ENCODE measurements at regions not wholly inside any gene's neighbourhood (a gene's known extent, or its start where the extent isn't known, plus 50 kb on each side); places are given as distances from the start of the nearest gene placed in this dataset.
"Not testable (repeated sequence)": the region's sequence is repeated elsewhere in the genome, so short reads cannot be mapped to it uniquely, and the experiment has no call there.

DNA sequence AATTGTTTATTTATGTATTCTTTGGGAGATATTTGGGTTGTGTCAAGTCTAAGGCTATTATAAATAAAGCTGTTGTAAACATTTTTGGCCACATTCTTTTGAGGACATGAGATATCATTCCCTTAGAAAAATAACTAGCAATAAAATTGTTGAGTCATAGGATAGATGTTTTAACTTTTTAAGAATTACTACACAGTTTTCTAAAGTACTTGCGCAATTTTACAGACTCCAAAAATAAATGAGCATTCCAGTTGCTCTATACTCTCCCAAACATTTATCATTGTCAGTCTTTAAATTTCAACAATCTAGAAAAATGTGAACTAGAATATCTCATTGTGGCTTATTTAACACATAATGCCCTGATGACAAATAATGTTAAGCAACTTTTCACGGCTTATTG lies 189.1 kb upstream of the ADGRL3 start:
- no peaks in the 10 kb centered on the region for H3K4me1 Mint-ChIP-seq
- no peak overlapping the region for H3K27ac Mint-ChIP-seq
- Histone ChIP-seq H3K27ac (ENCODE audit: low read depth) (no peak overlapping the region), H3K27me3 (ENCODE audit: insufficient read depth) (no peaks in the 10 kb centered on the region), H3K4me2 (no peak overlapping the region), H4K20me1 (replicated peaks; ENCODE audit: insufficient read depth) (no peaks in the 10 kb centered on the region), H2AFZ (no peak overlapping the region), H3K4me1 (ENCODE audit: insufficient read depth) (no peaks in the 10 kb centered on the region), H3K79me2 (replicated peaks; ENCODE audit: insufficient read depth) (no peaks in the 10 kb centered on the region), H3F3A (replicated peaks; ENCODE audit: low read depth) (no peaks in the 10 kb centered on the region), H3K36me3 (ENCODE audit: insufficient read depth) (no peaks in the 10 kb centered on the region), H3K4me3 (no peak overlapping the region), H3K9me2 (ENCODE audit: insufficient read depth) (no peaks in the 10 kb centered on the region)
- peaks cover 20% of the 10 kb centered on the region for H3K9me3 Mint-ChIP-seq
- no peak for ATAC-seq
- peaks cover 2% of the 10 kb centered on the region for H3K27me3 Mint-ChIP-seq (ENCODE audit: insufficient read depth, low read depth, poor library complexity)
- TF ChIP-seq EZH2 (IDR thresholded peaks at IDR 0.05; ENCODE audit: low read depth, unreplicated experiment) = no peak
- no peak for TF ChIP-seq ZNF331 (CRISPR knock-in tag; IDR thresholded peaks at IDR 0.05; ENCODE audit: low read depth)
- TF ChIP-seq, protein P1, sequence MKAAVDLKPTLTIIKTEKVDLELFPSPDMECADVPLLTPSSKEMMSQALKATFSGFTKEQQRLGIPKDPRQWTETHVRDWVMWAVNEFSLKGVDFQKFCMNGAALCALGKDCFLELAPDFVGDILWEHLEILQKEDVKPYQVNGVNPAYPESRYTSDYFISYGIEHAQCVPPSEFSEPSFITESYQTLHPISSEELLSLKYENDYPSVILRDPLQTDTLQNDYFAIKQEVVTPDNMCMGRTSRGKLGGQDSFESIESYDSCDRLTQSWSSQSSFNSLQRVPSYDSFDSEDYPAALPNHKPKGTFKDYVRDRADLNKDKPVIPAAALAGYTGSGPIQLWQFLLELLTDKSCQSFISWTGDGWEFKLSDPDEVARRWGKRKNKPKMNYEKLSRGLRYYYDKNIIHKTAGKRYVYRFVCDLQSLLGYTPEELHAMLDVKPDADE (IDR thresholded peaks at IDR 0.05) = no peak
- TF ChIP-seq, protein P2, sequence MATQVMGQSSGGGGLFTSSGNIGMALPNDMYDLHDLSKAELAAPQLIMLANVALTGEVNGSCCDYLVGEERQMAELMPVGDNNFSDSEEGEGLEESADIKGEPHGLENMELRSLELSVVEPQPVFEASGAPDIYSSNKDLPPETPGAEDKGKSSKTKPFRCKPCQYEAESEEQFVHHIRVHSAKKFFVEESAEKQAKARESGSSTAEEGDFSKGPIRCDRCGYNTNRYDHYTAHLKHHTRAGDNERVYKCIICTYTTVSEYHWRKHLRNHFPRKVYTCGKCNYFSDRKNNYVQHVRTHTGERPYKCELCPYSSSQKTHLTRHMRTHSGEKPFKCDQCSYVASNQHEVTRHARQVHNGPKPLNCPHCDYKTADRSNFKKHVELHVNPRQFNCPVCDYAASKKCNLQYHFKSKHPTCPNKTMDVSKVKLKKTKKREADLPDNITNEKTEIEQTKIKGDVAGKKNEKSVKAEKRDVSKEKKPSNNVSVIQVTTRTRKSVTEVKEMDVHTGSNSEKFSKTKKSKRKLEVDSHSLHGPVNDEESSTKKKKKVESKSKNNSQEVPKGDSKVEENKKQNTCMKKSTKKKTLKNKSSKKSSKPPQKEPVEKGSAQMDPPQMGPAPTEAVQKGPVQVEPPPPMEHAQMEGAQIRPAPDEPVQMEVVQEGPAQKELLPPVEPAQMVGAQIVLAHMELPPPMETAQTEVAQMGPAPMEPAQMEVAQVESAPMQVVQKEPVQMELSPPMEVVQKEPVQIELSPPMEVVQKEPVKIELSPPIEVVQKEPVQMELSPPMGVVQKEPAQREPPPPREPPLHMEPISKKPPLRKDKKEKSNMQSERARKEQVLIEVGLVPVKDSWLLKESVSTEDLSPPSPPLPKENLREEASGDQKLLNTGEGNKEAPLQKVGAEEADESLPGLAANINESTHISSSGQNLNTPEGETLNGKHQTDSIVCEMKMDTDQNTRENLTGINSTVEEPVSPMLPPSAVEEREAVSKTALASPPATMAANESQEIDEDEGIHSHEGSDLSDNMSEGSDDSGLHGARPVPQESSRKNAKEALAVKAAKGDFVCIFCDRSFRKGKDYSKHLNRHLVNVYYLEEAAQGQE (IDR thresholded peaks at IDR 0.05; ENCODE audit: unreplicated experiment) = no peak
- no peak for TF ChIP-seq STAT1 (IDR thresholded peaks at IDR 0.05; ENCODE audit: unreplicated experiment)
- no peak for TF ChIP-seq ZNF114 (CRISPR knock-in tag; IDR thresholded peaks at IDR 0.05)
- no peak for TF ChIP-seq POLR2AphosphoS5 (IDR thresholded peaks at IDR 0.05; ENCODE audit: low read depth)
- TF ChIP-seq, protein P3, sequence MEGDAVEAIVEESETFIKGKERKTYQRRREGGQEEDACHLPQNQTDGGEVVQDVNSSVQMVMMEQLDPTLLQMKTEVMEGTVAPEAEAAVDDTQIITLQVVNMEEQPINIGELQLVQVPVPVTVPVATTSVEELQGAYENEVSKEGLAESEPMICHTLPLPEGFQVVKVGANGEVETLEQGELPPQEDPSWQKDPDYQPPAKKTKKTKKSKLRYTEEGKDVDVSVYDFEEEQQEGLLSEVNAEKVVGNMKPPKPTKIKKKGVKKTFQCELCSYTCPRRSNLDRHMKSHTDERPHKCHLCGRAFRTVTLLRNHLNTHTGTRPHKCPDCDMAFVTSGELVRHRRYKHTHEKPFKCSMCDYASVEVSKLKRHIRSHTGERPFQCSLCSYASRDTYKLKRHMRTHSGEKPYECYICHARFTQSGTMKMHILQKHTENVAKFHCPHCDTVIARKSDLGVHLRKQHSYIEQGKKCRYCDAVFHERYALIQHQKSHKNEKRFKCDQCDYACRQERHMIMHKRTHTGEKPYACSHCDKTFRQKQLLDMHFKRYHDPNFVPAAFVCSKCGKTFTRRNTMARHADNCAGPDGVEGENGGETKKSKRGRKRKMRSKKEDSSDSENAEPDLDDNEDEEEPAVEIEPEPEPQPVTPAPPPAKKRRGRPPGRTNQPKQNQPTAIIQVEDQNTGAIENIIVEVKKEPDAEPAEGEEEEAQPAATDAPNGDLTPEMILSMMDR (conservative IDR thresholded peaks at IDR 0.05; ENCODE audit: low read depth in 2 of 2) = no peak
- no peak for TF ChIP-seq EZH2phosphoT487 (IDR thresholded peaks at IDR 0.05; ENCODE audit: unreplicated experiment)
- no peak for DNase-seq (ENCODE audit: low spot score)
- H3K36me3 Mint-ChIP-seq (ENCODE audit: low read depth) = peaks cover 7% of the 10 kb centered on the region; the same call in 1 of the 3 replicates
- H3K4me3 Mint-ChIP-seq = no peak overlapping the region

DNA sequence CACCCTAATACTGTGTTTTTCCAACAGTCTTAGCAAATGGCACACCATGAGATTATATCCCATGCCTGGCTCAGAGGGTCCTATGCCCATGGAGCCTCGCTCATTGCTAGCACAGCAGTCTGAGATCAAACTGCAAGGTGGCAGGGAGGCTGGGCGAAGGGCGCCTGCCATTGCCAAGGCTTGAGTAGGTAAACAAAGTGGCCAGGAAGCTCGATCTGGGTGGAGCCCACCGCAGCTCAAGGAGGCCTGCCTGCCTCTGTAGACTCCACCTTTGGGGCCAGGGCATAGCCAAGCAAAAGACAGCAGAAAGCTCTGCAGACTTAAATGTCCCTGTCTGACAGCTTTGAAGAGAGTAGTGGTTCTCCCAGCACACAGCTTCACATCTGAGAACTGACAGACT lies 188.2 kb upstream of the ADGRL3 start:
- not testable (repeated sequence) for H3F3A ChIP-seq (replicated peaks; ENCODE audit: low read depth); H3K27ac ChIP-seq (ENCODE audit: low read depth); H3K4me1 Mint-ChIP-seq; H3K4me2 ChIP-seq; H3K27ac Mint-ChIP-seq; H3K4me3 Mint-ChIP-seq; H3K79me2 ChIP-seq (replicated peaks; ENCODE audit: insufficient read depth); H2AFZ ChIP-seq; H3K27me3 Mint-ChIP-seq (ENCODE audit: insufficient read depth, low read depth, poor library complexity); ATAC-seq; H4K20me1 ChIP-seq (replicated peaks; ENCODE audit: insufficient read depth); H3K4me3 ChIP-seq; H3K4me1 ChIP-seq (ENCODE audit: insufficient read depth); H3K36me3 Mint-ChIP-seq (ENCODE audit: low read depth); H3K27me3 ChIP-seq (ENCODE audit: insufficient read depth); H3K36me3 ChIP-seq (ENCODE audit: insufficient read depth); H3K9me2 ChIP-seq (ENCODE audit: insufficient read depth); DNase-seq (ENCODE audit: low spot score)
- H3K9me3 Mint-ChIP-seq = peaks cover 22% of the 10 kb centered on the region
